ENCODE measurements at regions not wholly inside any gene's neighbourhood (a gene's known extent, or its start where the extent isn't known, plus 50 kb on each side); places are given as distances from the start of the nearest gene placed in this dataset.
A peak's percentile ranks its signal among the peaks of the same experiment; 100 is the strongest.

DNA sequence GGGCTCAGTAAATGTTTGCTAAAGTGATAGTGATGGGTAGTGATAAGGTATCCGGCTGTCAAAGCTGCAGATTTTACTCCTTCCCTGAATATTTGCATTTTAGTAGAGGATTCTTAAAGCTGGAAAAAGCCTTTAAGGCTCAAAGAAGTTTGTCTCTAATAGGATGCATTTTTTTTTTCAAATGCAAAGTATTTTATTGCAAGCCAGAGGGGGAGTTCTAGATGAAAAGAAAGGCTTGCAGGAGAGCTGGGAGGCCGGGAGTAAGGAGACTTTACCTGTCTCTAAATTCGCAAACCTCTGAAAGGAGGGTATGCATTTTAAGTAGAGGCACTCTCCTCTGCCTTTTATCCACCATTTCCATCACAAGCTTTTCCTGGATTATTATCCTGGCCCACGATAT lies 100.7 kb upstream of the FNDC3A start:
- Histone ChIP-seq H4K20me1 (ENCODE audit: insufficient read depth, low read length) (no peaks in the 10 kb centered on the region), H3K4me1 (ENCODE audit: control insufficient read depth in 1 of 2, insufficient read depth in 2 of 2, low read length in 2 of 2) (peaks cover 0 to 5% of the 10 kb centered on the region in 2 donors), H3K79me2 (ENCODE audit: insufficient read depth, low read length) (no peaks in the 10 kb centered on the region), H3K4me3 (replicated peaks in 1 of 3; ENCODE audit: low read depth in 2 of 3, low read length in 3 of 3) (no peak overlapping the region), H3K36me3 (replicated peaks in 1 of 2; ENCODE audit: control insufficient read depth in 1 of 2, insufficient read depth in 2 of 2, low read length in 2 of 2) (no peaks in the 10 kb centered on the region), H3K27me3 (ENCODE audit: control insufficient read depth in 2 of 2, insufficient read depth in 2 of 2, low read length in 2 of 2) (no peaks in the 10 kb centered on the region), H2AFZ (ENCODE audit: insufficient read depth, low read depth, low read length, poor library complexity, severe bottlenecking) (no peak overlapping the region), H3K9ac (ENCODE audit: insufficient read depth, low read length, poor library complexity, severe bottlenecking) (no peak overlapping the region), H3K27ac (ENCODE audit: low read depth in 1 of 2, low read length in 2 of 2) (no peak overlapping the region), H3K4me2 (replicated peaks; ENCODE audit: extremely low read depth, low read length, poor library complexity, severe bottlenecking) (no peak overlapping the region), H3K9me3 (replicated peaks in 1 of 2; ENCODE audit: control insufficient read depth in 1 of 2, insufficient read depth in 1 of 2, low read length in 2 of 2) (no peaks in the 10 kb centered on the region)
- H3K4me3 Mint-ChIP-seq: no peak overlapping the region
- no peak overlapping the region for H3K27ac Mint-ChIP-seq
- TF ChIP-seq, protein P1, sequence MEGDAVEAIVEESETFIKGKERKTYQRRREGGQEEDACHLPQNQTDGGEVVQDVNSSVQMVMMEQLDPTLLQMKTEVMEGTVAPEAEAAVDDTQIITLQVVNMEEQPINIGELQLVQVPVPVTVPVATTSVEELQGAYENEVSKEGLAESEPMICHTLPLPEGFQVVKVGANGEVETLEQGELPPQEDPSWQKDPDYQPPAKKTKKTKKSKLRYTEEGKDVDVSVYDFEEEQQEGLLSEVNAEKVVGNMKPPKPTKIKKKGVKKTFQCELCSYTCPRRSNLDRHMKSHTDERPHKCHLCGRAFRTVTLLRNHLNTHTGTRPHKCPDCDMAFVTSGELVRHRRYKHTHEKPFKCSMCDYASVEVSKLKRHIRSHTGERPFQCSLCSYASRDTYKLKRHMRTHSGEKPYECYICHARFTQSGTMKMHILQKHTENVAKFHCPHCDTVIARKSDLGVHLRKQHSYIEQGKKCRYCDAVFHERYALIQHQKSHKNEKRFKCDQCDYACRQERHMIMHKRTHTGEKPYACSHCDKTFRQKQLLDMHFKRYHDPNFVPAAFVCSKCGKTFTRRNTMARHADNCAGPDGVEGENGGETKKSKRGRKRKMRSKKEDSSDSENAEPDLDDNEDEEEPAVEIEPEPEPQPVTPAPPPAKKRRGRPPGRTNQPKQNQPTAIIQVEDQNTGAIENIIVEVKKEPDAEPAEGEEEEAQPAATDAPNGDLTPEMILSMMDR (IDR thresholded peaks at IDR 0.05): no peak
- peaks cover 19% of the 10 kb centered on the region for H3K4me1 Mint-ChIP-seq
- intact Hi-C loops (cut with micrococcal nuclease): no loop called here
- DNase-seq: no peak
- no peaks in the 10 kb centered on the region for H3K9me3 Mint-ChIP-seq
- no peaks in the 10 kb centered on the region for H3K27me3 Mint-ChIP-seq (ENCODE audit: low read depth in 3 of 3)
- WGBS (ENCODE audit: insufficient coverage): no CpG with 5 or more reads among the region's 4 CpGs
- H3K36me3 Mint-ChIP-seq: no peaks in the 10 kb centered on the region

DNA sequence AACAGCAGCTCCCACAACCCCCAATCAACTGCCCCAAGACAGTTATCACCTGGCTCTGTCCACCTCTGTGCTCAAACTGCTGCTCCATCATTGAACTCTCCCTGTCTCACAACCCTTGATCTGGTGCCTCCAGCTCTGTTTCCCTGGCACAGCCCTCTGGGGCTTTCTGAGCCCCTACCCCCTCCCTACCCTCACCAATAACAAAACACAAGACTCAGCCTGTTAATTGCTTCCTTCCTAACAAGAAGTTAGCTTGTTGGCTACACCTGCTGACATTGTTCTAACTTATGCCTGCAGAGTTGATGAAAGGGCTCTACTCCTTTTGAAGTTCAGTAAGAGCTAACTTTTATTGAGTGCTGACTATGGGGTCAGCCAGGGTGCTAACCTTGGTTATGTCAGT lies 99.4 kb upstream of the FNDC3A start:
- Histone ChIP-seq H3K27me3 (ENCODE audit: control insufficient read depth in 2 of 2, insufficient read depth in 2 of 2, low read length in 2 of 2) (no peaks in the 10 kb centered on the region), H3K79me2 (ENCODE audit: insufficient read depth, low read length) (no peaks in the 10 kb centered on the region), H2AFZ (ENCODE audit: insufficient read depth, low read depth, low read length, poor library complexity, severe bottlenecking) (no peak overlapping the region), H3K4me2 (replicated peaks; ENCODE audit: extremely low read depth, low read length, poor library complexity, severe bottlenecking) (no peak overlapping the region), H3K9ac (ENCODE audit: insufficient read depth, low read length, poor library complexity, severe bottlenecking) (no peak overlapping the region), H3K36me3 (replicated peaks in 1 of 2; ENCODE audit: control insufficient read depth in 1 of 2, insufficient read depth in 2 of 2, low read length in 2 of 2) (no peaks in the 10 kb centered on the region), H3K4me1 (ENCODE audit: control insufficient read depth in 1 of 2, insufficient read depth in 2 of 2, low read length in 2 of 2) (peaks cover 0 to 5% of the 10 kb centered on the region in 2 donors), H4K20me1 (ENCODE audit: insufficient read depth, low read length) (no peaks in the 10 kb centered on the region), H3K9me3 (replicated peaks in 1 of 2; ENCODE audit: control insufficient read depth in 1 of 2, insufficient read depth in 1 of 2, low read length in 2 of 2) (no peaks in the 10 kb centered on the region), H3K27ac (ENCODE audit: low read depth in 1 of 2, low read length in 2 of 2) (no peak overlapping the region), H3K4me3 (replicated peaks in 1 of 3; ENCODE audit: low read depth in 2 of 3, low read length in 3 of 3) (no peak overlapping the region)
- no peak overlapping the region for H3K4me3 Mint-ChIP-seq
- TF ChIP-seq, protein P1 (IDR thresholded peaks at IDR 0.05): no peak
- H3K4me1 Mint-ChIP-seq: peaks cover 21% of the 10 kb centered on the region
- H3K27ac Mint-ChIP-seq: peak overlapping the region in 1 of 7 donors; percentile 13
- H3K27me3 Mint-ChIP-seq (ENCODE audit: low read depth in 3 of 3): no peaks in the 10 kb centered on the region
- no peaks in the 10 kb centered on the region for H3K9me3 Mint-ChIP-seq
- DNase-seq: no peak
- H3K36me3 Mint-ChIP-seq: no peaks in the 10 kb centered on the region
- intact Hi-C loops (cut with micrococcal nuclease): no loop called here
